Panc1 (cell line): ENCODE measurements at regions not wholly inside any gene's neighbourhood (a gene's known extent, or its start where the extent isn't known, plus 50 kb on each side); places are given as distances from the start of the nearest gene placed in this dataset.

Source experiments
- ATAC-seq: fragments of 200-7000 bp; cut with Tn5 transposase; 2 replicates; pipeline ENCODE4 v1.9.1; 2020; ENCODE audit warnings: mild to moderate bottlenecking, moderate library complexity
- BruUV-seq: library from RNA; stranded (reverse); fragments of 400-500 nt; replicated peaks from 2 replicates; lab custom pipeline; 2021; lab: Mats Ljungman, UMichigan
- CTCF ChIA-PET: fragments of 300-600 bp; sonication (Branson Sonifier 250); formaldehyde crosslinking; loops from one replicate; lab custom pipeline; 2022; ENCODE audit warnings: antibody characterized with exemption; lab: Charles Lee
- POLR2A ChIA-PET: fragments of 300-600 bp; sonication (Branson Sonifier 250); formaldehyde crosslinking; loops from one replicate; lab custom pipeline; 2022; ENCODE audit warnings: antibody characterized with exemption; lab: Charles Lee
- DNase-seq: peaks from one replicate; pipeline ENCODE4 v3.0.0-alpha.2; 2010; ENCODE audit warnings: low read depth, low spot score
- H3K27ac ChIP-seq: 2 replicates; pipeline ENCODE4 v1.5.1; 2011; ENCODE audit warnings: mild to moderate bottlenecking, low read length, inconsistent platforms
- H3K27me3 ChIP-seq: fragments of 200-500 bp; sonication (Bioruptor generic); 2 replicates; pipeline ENCODE4 v1.6.0; 2014; ENCODE audit warnings: low read length, inconsistent platforms; ENCODE audit not compliant: control insufficient read depth, insufficient read depth
- H3K36me3 ChIP-seq: fragments of 200-500 bp; sonication (Bioruptor generic); 2 replicates; pipeline ENCODE4 v1.5.1; 2014; ENCODE audit warnings: inconsistent platforms, mild to moderate bottlenecking, low read length, moderate library complexity; ENCODE audit not compliant: control insufficient read depth, insufficient read depth
- H3K4me1 ChIP-seq: 2 replicates; pipeline ENCODE4 v1.5.1; 2011; ENCODE audit warnings: inconsistent platforms, mild to moderate bottlenecking, low read length, moderate library complexity; ENCODE audit not compliant: control insufficient read depth, insufficient read depth
- H3K4me3 ChIP-seq, 2 experiments: 2 replicates each; pipeline ENCODE4 v1.5.1; 2011 to 2012; ENCODE audit warnings: low read depth in 2 of 2, low read length in 2 of 2, mild to moderate bottlenecking in 2 of 2, inconsistent platforms in 1 of 2, moderate library complexity in 1 of 2
- H3K9me3 ChIP-seq: fragments of 200-500 bp; sonication (Bioruptor generic); 2 replicates; pipeline ENCODE4 v1.5.1; 2014; ENCODE audit warnings: low read depth, mild to moderate bottlenecking, inconsistent platforms, low read length, moderate library complexity; ENCODE audit not compliant: control insufficient read depth, insufficient read depth
- CTCF ChIP-seq: fragments of 450-650 bp; IDR thresholded peaks from 2 replicates; pipeline ENCODE4 v1.5.1; 2017; ENCODE audit warnings: mild to moderate bottlenecking
- POLR2AphosphoS5 ChIP-seq: IDR thresholded peaks from 2 replicates; pipeline ENCODE4 v1.6.1; 2012; ENCODE audit warnings: mild to moderate bottlenecking, low read depth, low read length, moderate library complexity
- REST ChIP-seq, 2 experiments: IDR thresholded peaks; 2 replicates each; pipeline ENCODE4 v1.6.1; 2011 to 2012; ENCODE audit warnings: low read depth in 2 of 2, control low read depth in 1 of 2, low read length in 1 of 2, mild to moderate bottlenecking in 1 of 2, moderate library complexity in 1 of 2; ENCODE audit not compliant: insufficient read depth in 1 of 2
- SIN3A ChIP-seq: IDR thresholded peaks from 2 replicates; pipeline ENCODE4 v1.6.1; 2012; ENCODE audit warnings: low read depth, mild to moderate bottlenecking, low read length, moderate library complexity, borderline replicate concordance; ENCODE audit not compliant: insufficient read depth
- TCF7L2 ChIP-seq: IDR thresholded peaks from 2 replicates; pipeline ENCODE4 v1.6.1; 2011; ENCODE audit warnings: mild to moderate bottlenecking, low read depth, low read length, inconsistent platforms
- in situ Hi-C: cut with HindIII; loops from 2 replicates; pipeline ENCODE4 v1.10.0; 2016; ENCODE audit warnings: low sequenced_read_pairs, low pct_unique_long_range_greater_than_20kb
- intact Hi-C: fragments of 100-400 bp; cut with micrococcal nuclease; formaldehyde crosslinking; loops from one replicate; pipeline ENCODE4 v1.10.0; 2022; ENCODE audit not compliant: unreplicated experiment

- Histone ChIP-seq H3K36me3 (no peaks in the 10 kb centered on the region), H3K27me3 (no peaks in the 10 kb centered on the region), H3K27ac (no peak overlapping the region), H3K9me3 (no peaks in the 10 kb centered on the region), H3K4me1 (no peaks in the 10 kb centered on the region), H3K4me3 (no peak overlapping the region)
- no peak for DNase-seq
- BruUV-seq: no TSS peak
- CTCF ChIA-PET: no interaction called here
- POLR2A ChIA-PET: no interaction called here
- no peak for TF ChIP-seq REST (IDR thresholded peaks at IDR 0.05; ENCODE audit: insufficient read depth in 1 of 2, low read depth in 2 of 2, low read length in 1 of 2)
- TF ChIP-seq TCF7L2: no peak
- no peak for TF ChIP-seq SIN3A
- no peak for TF ChIP-seq POLR2AphosphoS5
- TF ChIP-seq CTCF: no peak
- ATAC-seq: no peak
- intact Hi-C loops: no loop called here
- in situ Hi-C loops: no loop called here
These were observed 70.0 kb upstream of the SSBP2 start for GRCh38 chr5:81820863-81821262.

- ChIA-PET CTCF (no interaction called here), POLR2A (no interaction called here)
- H3K9me3 ChIP-seq: no peaks in the 10 kb centered on the region
- peaks cover under 1% of the 10 kb centered on the region; the same call in 1 of the 2 replicates for H3K27me3 ChIP-seq
- in situ Hi-C loops: no loop called here
- no TSS peak for BruUV-seq
- no peak for ATAC-seq
- no peaks in the 10 kb centered on the region for H3K36me3 ChIP-seq
- intact Hi-C loops: no loop called here
- H3K4me3 ChIP-seq: no peak overlapping the region
- no peak overlapping the region for H3K27ac ChIP-seq
- TF ChIP-seq CTCF (no peak), POLR2AphosphoS5 (no peak), REST (IDR thresholded peaks at IDR 0.05; ENCODE audit: insufficient read depth in 1 of 2, low read depth in 2 of 2, low read length in 1 of 2) (no peak), SIN3A (no peak), TCF7L2 (no peak)
- no peaks in the 10 kb centered on the region for H3K4me1 ChIP-seq
- no peak for DNase-seq
These were observed 69.4 kb upstream of the SSBP2 start for GRCh38 chr5:81820318-81820636.
